DND-41 (cell line): ENCODE measurements at regions not wholly inside any gene's neighbourhood (a gene's known extent, or its start where the extent isn't known, plus 50 kb on each side); places are given as distances from the start of the nearest gene placed in this dataset.

Source experiments
- ATAC-seq: fragments of 200-7000 bp; cut with Tn5 transposase; 3 replicates; pipeline ENCODE4 v1.9.1; 2021; ENCODE audit warnings: low read depth; ENCODE audit not compliant: insufficient read depth
- DNase-seq: peaks from one replicate; pipeline ENCODE4 v3.0.0-alpha.2; 2020
- H2AFZ ChIP-seq: 2 replicates; pipeline ENCODE4 v1.6.0; 2012; ENCODE audit warnings: low read depth, low read length
- H3K27ac ChIP-seq: 2 replicates; pipeline ENCODE4 v1.5.1; 2012; ENCODE audit warnings: low read length, inconsistent platforms
- H3K27me3 ChIP-seq: fragments of 200-600 bp; sonication (generic); 2 replicates; pipeline ENCODE4 v1.6.0; 2012; ENCODE audit warnings: low read length, mild to moderate bottlenecking, inconsistent platforms; ENCODE audit not compliant: insufficient read depth, poor library complexity
- H3K36me3 ChIP-seq: 2 replicates; pipeline ENCODE4 v1.5.1; 2012; ENCODE audit warnings: low read length, inconsistent platforms; ENCODE audit not compliant: insufficient read depth
- H3K4me1 ChIP-seq: 2 replicates; pipeline ENCODE4 v1.5.1; 2012; ENCODE audit warnings: mild to moderate bottlenecking, low read length; ENCODE audit not compliant: insufficient read depth
- H3K4me2 ChIP-seq: 2 replicates; pipeline ENCODE4 v1.6.0; 2012; ENCODE audit warnings: mild to moderate bottlenecking, moderate library complexity, low read length, inconsistent platforms; ENCODE audit not compliant: insufficient read depth
- H3K4me3 ChIP-seq, 2 experiments: fragments of 200-600 bp in 1 of 2; shearing (Covaris generic) in 1 of 2; 2 replicates each; pipeline ENCODE4 v1.5.1; 2012 to 2016; ENCODE audit warnings: inconsistent platforms in 2 of 2, low read length in 2 of 2, mild to moderate bottlenecking in 2 of 2, low read depth in 1 of 2, moderate library complexity in 1 of 2
- H3K79me2 ChIP-seq: 2 replicates; pipeline ENCODE4 v1.6.0; 2012; ENCODE audit warnings: low read length, inconsistent platforms; ENCODE audit not compliant: insufficient read depth
- H3K9ac ChIP-seq: 2 replicates; pipeline ENCODE4 v1.6.0; 2012; ENCODE audit warnings: low read depth, mild to moderate bottlenecking, inconsistent platforms, low read length, moderate library complexity
- H3K9me3 ChIP-seq: 2 replicates; pipeline ENCODE4 v1.5.1; 2012; ENCODE audit warnings: low read length, moderate library complexity, mild to moderate bottlenecking, inconsistent platforms; ENCODE audit not compliant: insufficient read depth, severe bottlenecking
- H4K20me1 ChIP-seq: 2 replicates; pipeline ENCODE4 v1.6.0; 2012; ENCODE audit warnings: low read length; ENCODE audit not compliant: insufficient read depth
- EZH2 ChIP-seq: IDR thresholded peaks from 3 replicates; pipeline ENCODE4 v1.6.1; 2012; ENCODE audit warnings: borderline replicate concordance, low read depth, mild to moderate bottlenecking, moderate library complexity, low read length, inconsistent platforms; ENCODE audit not compliant: severe bottlenecking
- TF ChIP-seq, protein P1 (sequence below): IDR thresholded peaks from 2 replicates; pipeline ENCODE4 v1.5.1; 2012; ENCODE audit warnings: borderline replicate concordance, low read length, moderate library complexity, mild to moderate bottlenecking; ENCODE audit not compliant: poor library complexity, severe bottlenecking; ENCODE audit errors: extremely low read depth

DNA sequence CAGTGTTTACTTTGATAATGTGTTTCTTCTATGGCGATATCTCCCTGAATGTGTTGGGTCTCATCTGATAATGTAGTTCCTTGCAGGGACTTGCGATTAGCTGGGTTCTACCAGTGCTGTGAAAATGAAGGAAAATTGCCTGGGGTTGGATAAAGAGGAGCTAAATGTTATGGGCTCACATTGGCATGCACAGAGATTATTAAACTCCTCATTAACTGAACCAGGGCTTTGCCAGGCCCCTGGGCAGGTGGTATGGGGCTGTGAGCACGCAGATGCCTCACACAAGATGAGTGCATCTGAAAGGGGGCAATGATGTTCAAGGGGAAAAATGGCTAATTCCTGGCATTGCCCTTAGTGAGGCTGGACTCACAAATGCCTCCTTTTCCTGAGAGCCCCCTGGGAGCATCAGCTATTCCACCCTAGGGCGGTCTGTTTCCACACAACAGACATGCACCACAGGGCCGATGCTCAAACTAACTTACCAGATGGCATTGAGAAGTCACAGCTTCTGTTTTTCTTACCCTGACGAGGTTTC is 321.1 kb downstream of the SEC16B start:
- Histone ChIP-seq H3K27ac (no peak overlapping the region), H3K36me3 (no peaks in the 10 kb centered on the region), H4K20me1 (no peaks in the 10 kb centered on the region), H3K79me2 (no peaks in the 10 kb centered on the region), H2AFZ (no peak overlapping the region), H3K27me3 (no peaks in the 10 kb centered on the region), H3K4me1 (no peaks in the 10 kb centered on the region), H3K4me2 (no peak overlapping the region), H3K9ac (no peak overlapping the region), H3K9me3 (no peaks in the 10 kb centered on the region), H3K4me3 (no peak overlapping the region)
- ATAC-seq (no peak), DNase-seq (no peak)
- TF ChIP-seq, protein P1, sequence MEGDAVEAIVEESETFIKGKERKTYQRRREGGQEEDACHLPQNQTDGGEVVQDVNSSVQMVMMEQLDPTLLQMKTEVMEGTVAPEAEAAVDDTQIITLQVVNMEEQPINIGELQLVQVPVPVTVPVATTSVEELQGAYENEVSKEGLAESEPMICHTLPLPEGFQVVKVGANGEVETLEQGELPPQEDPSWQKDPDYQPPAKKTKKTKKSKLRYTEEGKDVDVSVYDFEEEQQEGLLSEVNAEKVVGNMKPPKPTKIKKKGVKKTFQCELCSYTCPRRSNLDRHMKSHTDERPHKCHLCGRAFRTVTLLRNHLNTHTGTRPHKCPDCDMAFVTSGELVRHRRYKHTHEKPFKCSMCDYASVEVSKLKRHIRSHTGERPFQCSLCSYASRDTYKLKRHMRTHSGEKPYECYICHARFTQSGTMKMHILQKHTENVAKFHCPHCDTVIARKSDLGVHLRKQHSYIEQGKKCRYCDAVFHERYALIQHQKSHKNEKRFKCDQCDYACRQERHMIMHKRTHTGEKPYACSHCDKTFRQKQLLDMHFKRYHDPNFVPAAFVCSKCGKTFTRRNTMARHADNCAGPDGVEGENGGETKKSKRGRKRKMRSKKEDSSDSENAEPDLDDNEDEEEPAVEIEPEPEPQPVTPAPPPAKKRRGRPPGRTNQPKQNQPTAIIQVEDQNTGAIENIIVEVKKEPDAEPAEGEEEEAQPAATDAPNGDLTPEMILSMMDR, result no peak
- no peak for TF ChIP-seq EZH2

DNA sequence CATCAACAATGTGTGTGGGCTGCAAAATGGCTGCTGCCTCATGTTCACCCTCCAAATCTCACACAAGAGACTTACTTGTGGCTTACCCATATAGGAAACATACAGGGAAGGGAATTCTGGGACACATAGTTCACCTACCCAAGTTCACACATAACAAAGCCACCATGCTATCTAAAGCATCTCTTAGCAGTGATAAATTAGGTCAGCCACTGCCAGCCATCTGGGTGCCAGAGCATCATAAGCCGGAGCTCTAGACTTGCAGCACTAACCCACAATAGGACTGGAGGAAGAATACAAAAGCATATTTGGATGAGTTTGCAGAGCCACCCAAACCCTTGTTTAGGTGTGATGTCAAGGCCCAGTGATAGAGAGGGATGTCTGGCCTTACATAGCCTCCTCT is 321.7 kb downstream of the SEC16B start:
- H4K20me1 ChIP-seq, result no peaks in the 10 kb centered on the region
- no peak overlapping the region for H3K4me3 ChIP-seq
- no peaks in the 10 kb centered on the region for H3K79me2 ChIP-seq
- ATAC-seq (no peak), DNase-seq (no peak)
- H3K27ac ChIP-seq, result no peak overlapping the region
- no peaks in the 10 kb centered on the region for H3K27me3 ChIP-seq
- H2AFZ ChIP-seq, result no peak overlapping the region
- H3K4me2 ChIP-seq, result no peak overlapping the region
- no peaks in the 10 kb centered on the region for H3K36me3 ChIP-seq
- H3K4me1 ChIP-seq, result no peaks in the 10 kb centered on the region
- no peaks in the 10 kb centered on the region for H3K9me3 ChIP-seq
- TF ChIP-seq EZH2, result no peak
- TF ChIP-seq, protein P1, result no peak
- no peak overlapping the region for H3K9ac ChIP-seq

DNA sequence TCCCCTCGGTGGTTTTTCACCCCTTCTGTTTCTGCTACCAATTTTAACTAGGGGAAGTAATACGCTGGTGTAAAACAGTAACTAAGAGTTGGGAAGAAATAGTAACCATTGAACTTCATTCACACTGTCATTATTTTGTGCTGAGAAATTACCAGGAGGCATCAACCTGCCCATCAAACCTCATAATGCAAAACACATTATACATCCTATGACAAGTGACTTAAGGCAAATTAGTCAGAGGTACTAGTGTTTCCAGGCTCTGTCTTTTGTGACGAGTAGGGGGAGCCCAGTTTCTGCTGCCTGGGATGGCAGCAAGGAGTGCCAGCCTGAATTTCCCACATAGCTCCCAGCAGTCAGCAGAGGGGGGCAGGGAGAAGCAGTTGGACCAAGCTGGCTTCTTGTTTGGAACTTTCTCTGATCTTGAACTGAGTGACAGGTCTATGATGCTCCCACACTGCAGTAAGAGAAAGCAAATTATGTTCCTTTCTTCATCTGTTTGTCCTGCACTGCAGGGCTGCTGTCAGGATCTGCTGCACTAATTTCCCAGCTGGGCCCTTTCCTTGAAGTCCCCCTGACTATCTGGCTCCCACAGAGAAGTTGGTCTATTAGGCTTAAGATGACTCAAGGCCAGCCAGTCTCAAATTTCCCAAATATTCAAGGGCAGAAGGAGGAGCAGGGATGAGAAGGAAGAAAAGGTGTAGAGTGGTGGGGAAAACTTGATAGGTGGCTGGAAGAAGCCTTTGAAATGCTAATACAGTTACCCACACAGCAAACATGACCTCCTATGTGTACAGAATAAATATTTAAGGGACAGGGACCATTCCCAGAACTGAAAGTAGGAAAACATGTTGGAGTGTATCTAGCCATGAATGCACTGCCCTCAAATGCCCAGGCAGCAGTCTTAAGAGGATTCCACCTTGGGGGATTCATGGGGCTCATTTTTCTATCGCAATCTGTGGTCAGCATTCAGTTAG is 322.8 kb downstream of the SEC16B start:
- TF ChIP-seq EZH2, result no peak
- TF ChIP-seq, protein P1, result no peak
- H3K9ac ChIP-seq, result no peak overlapping the region
- no peak overlapping the region for H2AFZ ChIP-seq
- no peaks in the 10 kb centered on the region for H3K9me3 ChIP-seq
- H3K36me3 ChIP-seq, result no peaks in the 10 kb centered on the region
- H3K4me2 ChIP-seq, result no peak overlapping the region
- no peak overlapping the region for H3K4me3 ChIP-seq
- no peaks in the 10 kb centered on the region for H4K20me1 ChIP-seq
- H3K27ac ChIP-seq, result no peak overlapping the region
- no peaks in the 10 kb centered on the region for H3K79me2 ChIP-seq
- DNase-seq, result no peak
- H3K27me3 ChIP-seq, result no peaks in the 10 kb centered on the region
- ATAC-seq, result no peak
- H3K4me1 ChIP-seq, result no peaks in the 10 kb centered on the region
